HFF-Myc (cell line): ENCODE measurements at regions not wholly inside any gene's neighbourhood (a gene's known extent, or its start where the extent isn't known, plus 50 kb on each side); places are given as distances from the start of the nearest gene placed in this dataset.

Source experiments
- DNase-seq: peaks from one replicate; pipeline ENCODE4 v3.0.0-alpha.2; 2011; ENCODE audit warnings: low read depth; ENCODE audit errors: extremely low read depth
- H3K4me3 ChIP-seq: replicated peaks from 2 replicates; pipeline ENCODE4 v1.5.1; 2011; ENCODE audit warnings: low read depth, mild to moderate bottlenecking, control low read depth, low read length
- TF ChIP-seq, protein P1 (sequence below): IDR thresholded peaks from 2 replicates; pipeline ENCODE4 v1.5.1; 2012; ENCODE audit warnings: mild to moderate bottlenecking, low read depth, low read length, control low read depth; ENCODE audit errors: missing control alignments

DNA sequence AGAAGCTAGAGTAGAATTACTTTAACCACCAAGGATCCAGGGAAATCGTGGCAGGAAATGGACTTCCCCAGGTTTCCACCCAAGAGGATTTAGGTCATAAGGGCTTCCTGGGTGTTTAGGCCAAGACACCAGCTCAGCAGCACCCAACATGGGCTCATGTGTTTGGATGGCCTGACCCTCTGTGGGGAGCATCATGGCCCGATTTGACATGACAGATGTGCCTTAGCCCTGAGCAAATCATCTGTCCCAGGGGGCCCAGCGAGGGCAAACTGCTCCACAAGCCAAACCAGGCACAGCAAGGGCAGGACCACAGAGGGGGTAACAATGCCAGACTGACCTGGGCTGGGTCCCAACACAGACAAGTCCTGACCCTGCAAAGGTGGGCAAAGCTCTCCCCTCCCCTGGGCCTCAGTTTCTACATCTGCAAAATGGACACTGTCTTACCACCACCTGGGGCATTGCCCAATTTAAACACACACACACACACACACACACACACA lies 232.8 kb downstream of the MATN1 start:
- DNase-seq, result no peak
- no peak overlapping the region for H3K4me3 ChIP-seq
- TF ChIP-seq, protein P1, sequence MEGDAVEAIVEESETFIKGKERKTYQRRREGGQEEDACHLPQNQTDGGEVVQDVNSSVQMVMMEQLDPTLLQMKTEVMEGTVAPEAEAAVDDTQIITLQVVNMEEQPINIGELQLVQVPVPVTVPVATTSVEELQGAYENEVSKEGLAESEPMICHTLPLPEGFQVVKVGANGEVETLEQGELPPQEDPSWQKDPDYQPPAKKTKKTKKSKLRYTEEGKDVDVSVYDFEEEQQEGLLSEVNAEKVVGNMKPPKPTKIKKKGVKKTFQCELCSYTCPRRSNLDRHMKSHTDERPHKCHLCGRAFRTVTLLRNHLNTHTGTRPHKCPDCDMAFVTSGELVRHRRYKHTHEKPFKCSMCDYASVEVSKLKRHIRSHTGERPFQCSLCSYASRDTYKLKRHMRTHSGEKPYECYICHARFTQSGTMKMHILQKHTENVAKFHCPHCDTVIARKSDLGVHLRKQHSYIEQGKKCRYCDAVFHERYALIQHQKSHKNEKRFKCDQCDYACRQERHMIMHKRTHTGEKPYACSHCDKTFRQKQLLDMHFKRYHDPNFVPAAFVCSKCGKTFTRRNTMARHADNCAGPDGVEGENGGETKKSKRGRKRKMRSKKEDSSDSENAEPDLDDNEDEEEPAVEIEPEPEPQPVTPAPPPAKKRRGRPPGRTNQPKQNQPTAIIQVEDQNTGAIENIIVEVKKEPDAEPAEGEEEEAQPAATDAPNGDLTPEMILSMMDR, result no peak

- DNase-seq, result no peak
- no peak overlapping the region for H3K4me3 ChIP-seq
- TF ChIP-seq, protein P1, result no peak
Observed at GRCh38 chr1:30489737-30490389, 233.5 kb downstream of the MATN1 start.

- no peak overlapping the region for H3K4me3 ChIP-seq
- DNase-seq, result no peak
- TF ChIP-seq, protein P1, result no peak
Observed at GRCh38 chr1:30488324-30488913, 235.0 kb downstream of the MATN1 start.

GRCh38 chr1:30487042-30487441 lies 236.3 kb downstream of the MATN1 start:
- TF ChIP-seq, protein P1, result no peak

DNA sequence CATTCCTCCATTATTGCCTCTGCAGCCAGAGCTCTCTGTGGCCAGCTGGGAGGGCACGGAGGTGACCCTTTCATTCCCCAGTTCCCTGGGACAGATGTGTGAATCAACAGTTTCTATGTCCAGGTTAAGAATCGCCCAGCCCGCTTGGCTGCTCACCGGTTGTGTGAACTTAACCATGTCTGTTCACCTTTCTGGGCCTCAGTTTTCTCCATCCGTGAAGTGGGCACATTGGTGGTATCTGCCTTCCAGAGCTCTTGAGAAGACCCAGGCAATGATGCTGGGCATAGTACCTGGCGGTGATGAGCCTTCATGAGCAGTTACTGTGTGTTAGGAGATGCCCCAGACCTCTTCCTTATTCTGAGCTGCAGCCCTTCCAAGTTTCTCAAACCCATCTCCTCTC lies 238.3 kb downstream of the MATN1 start:
- no peak for DNase-seq
- no peak overlapping the region for H3K4me3 ChIP-seq
- TF ChIP-seq, protein P1, result no peak

More at GRCh38 chr1:30487042-30487441, 236.3 kb downstream of the MATN1 start:
- no peak for DNase-seq
- no peak overlapping the region for H3K4me3 ChIP-seq

GRCh38 chr1:30484668-30485067 lies 238.7 kb downstream of the MATN1 start:
- no peak for DNase-seq
- H3K4me3 ChIP-seq, result no peak overlapping the region
- TF ChIP-seq, protein P1, result no peak

DNA sequence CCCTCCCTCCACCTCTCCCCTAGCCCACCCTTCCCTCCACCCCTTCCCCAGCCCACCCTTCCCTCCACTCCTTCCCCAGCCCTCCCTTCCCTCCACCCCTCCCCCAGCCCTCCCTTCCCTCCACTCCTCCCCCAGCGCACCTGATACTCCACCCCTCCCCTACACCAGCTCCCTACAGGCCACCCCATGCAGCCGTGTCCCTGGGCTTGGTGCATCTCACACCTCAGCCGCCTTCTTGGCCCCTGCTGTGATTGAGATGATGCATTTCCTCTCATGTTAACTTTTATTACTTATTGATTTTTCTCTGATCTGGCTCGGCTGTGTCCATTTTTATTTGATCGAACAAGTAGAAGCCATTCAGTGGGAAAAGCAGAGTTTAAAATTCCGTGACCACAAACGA lies 243.8 kb downstream of the MATN1 start:
- H3K4me3 ChIP-seq, result no peak overlapping the region
- TF ChIP-seq, protein P1, result no peak
- no peak for DNase-seq
